ENCODE measurements at regions not wholly inside any gene's neighbourhood (a gene's known extent, or its start where the extent isn't known, plus 50 kb on each side); places are given as distances from the start of the nearest gene placed in this dataset.

DNA sequence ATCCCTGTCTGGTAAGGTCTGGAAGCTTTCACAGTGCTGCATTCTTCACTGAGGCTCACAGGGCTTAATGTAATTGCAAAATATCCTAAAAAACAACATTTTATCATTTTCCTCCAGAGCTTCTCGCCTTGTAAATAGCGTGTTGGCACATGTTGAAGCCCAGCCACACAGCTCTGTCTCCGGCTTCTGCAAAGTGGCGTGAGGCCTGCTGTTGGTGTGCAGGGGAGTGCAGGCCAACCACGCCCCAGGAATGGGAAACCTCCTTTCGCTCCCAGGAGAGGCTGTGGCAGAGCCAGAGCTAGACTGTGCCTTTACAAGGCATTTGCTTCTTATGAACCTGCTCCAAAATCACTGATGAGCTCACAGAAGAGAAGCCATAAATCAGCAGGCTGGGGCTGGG is 248.2 kb upstream of the MAF start:
- CTCF ChIA-PET = no interaction called here
- no peak overlapping the region for H3K4me3 Mint-ChIP-seq
- H3K36me3 Mint-ChIP-seq (ENCODE audit: low read depth) = no peaks in the 10 kb centered on the region
- DNase-seq = no peak
- TF ChIP-seq, protein P1, sequence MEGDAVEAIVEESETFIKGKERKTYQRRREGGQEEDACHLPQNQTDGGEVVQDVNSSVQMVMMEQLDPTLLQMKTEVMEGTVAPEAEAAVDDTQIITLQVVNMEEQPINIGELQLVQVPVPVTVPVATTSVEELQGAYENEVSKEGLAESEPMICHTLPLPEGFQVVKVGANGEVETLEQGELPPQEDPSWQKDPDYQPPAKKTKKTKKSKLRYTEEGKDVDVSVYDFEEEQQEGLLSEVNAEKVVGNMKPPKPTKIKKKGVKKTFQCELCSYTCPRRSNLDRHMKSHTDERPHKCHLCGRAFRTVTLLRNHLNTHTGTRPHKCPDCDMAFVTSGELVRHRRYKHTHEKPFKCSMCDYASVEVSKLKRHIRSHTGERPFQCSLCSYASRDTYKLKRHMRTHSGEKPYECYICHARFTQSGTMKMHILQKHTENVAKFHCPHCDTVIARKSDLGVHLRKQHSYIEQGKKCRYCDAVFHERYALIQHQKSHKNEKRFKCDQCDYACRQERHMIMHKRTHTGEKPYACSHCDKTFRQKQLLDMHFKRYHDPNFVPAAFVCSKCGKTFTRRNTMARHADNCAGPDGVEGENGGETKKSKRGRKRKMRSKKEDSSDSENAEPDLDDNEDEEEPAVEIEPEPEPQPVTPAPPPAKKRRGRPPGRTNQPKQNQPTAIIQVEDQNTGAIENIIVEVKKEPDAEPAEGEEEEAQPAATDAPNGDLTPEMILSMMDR (IDR thresholded peaks at IDR 0.05) = no peak
- POLR2A ChIA-PET = no interaction called here
- no peak for ATAC-seq (ENCODE audit: low read depth)
- H3K9me3 Mint-ChIP-seq = peaks cover 7% of the 10 kb centered on the region
- peaks cover 5% of the 10 kb centered on the region for H3K4me1 Mint-ChIP-seq
- peaks cover 1% of the 10 kb centered on the region for H3K27me3 Mint-ChIP-seq
- H3K27ac Mint-ChIP-seq = no peak overlapping the region
- intact Hi-C loops (cut with micrococcal nuclease) = no loop called here

DNA sequence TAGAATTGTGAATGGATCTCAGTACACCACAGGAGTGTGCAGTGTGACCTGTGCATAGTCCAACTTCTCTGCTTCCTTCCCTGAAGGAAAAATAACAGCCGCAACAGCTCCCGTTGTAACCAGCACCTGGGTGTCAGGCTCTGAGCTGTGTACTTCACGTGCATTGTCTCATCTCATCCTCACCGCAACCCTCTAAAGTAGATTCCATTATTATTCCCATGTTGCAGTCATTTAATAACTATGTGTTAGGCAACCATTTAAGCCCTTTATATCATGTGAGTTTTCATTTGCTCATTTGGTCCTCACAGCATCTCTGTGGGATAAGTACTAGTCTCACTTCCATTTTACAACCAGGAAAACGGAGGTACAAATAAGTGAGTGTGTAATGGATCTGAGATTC is 247.0 kb upstream of the MAF start:
- intact Hi-C loops (cut with micrococcal nuclease) = no loop called here
- ATAC-seq (ENCODE audit: low read depth) (no peak), DNase-seq (no peak)
- H3K4me1 Mint-ChIP-seq = peaks cover 5% of the 10 kb centered on the region
- H3K9me3 Mint-ChIP-seq = peaks cover under 1% of the 10 kb centered on the region
- H3K36me3 Mint-ChIP-seq (ENCODE audit: low read depth) = no peaks in the 10 kb centered on the region
- TF ChIP-seq, protein P1 (IDR thresholded peaks at IDR 0.05) = no peak
- no peak overlapping the region for H3K4me3 Mint-ChIP-seq
- CTCF ChIA-PET = no interaction called here
- H3K27me3 Mint-ChIP-seq = peaks cover 2% of the 10 kb centered on the region
- no peak overlapping the region for H3K27ac Mint-ChIP-seq
- POLR2A ChIA-PET = no interaction called here

DNA sequence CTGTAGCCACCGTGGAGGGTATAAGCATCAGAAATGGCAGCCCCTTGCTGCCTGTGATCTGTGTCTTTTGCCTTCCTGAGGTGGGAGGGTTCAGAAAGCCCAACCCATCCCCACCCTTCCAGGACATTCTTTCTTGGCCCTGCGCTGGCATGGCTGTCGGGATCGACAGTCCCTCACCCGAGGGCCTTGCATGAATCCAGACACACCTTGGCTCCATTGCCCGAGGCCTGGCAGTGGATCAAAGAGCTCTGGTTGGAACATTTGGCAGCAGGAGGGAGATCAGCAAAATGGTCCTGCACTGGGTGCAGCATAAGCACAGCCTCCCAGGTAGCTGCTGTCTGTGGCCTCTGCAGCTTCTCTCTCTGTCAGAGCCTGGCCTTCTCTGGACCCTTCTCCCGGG is 246.6 kb upstream of the MAF start:
- ChIA-PET POLR2A (no interaction called here), CTCF (no interaction called here)
- intact Hi-C loops (cut with micrococcal nuclease) = no loop called here
- Mint-ChIP-seq H3K27me3 (peaks cover 5% of the 10 kb centered on the region), H3K36me3 (ENCODE audit: low read depth) (no peaks in the 10 kb centered on the region), H3K4me3 (no peak overlapping the region), H3K9me3 (no peaks in the 10 kb centered on the region), H3K27ac (no peak overlapping the region), H3K4me1 (peaks cover 5% of the 10 kb centered on the region)
- no peak for ATAC-seq (ENCODE audit: low read depth)
- TF ChIP-seq, protein P1 (IDR thresholded peaks at IDR 0.05) = no peak
- no peak for DNase-seq

GRCh38 chr16:79845734-79846135 is 245.2 kb upstream of the MAF start:
- TF ChIP-seq, protein P1 (IDR thresholded peaks at IDR 0.05) = no peak
- DNase-seq (no peak), ATAC-seq (ENCODE audit: low read depth) (no peak)
- Mint-ChIP-seq H3K36me3 (ENCODE audit: low read depth) (no peaks in the 10 kb centered on the region), H3K27ac (no peak overlapping the region), H3K27me3 (peaks cover 10% of the 10 kb centered on the region), H3K4me1 (peaks cover 5% of the 10 kb centered on the region), H3K9me3 (no peaks in the 10 kb centered on the region), H3K4me3 (no peak overlapping the region)
- ChIA-PET CTCF (no interaction called here), POLR2A (no interaction called here)
- intact Hi-C loops (cut with micrococcal nuclease) = no loop called here

- Mint-ChIP-seq H3K27ac (no peak overlapping the region), H3K4me1 (peaks cover 5% of the 10 kb centered on the region), H3K27me3 (peaks cover 10% of the 10 kb centered on the region), H3K4me3 (no peak overlapping the region), H3K9me3 (no peaks in the 10 kb centered on the region), H3K36me3 (ENCODE audit: low read depth) (no peaks in the 10 kb centered on the region)
- DNase-seq (no peak), ATAC-seq (ENCODE audit: low read depth) (no peak)
- TF ChIP-seq, protein P1 (IDR thresholded peaks at IDR 0.05) = no peak
- intact Hi-C loops (cut with micrococcal nuclease) = no loop called here
- ChIA-PET CTCF (no interaction called here), POLR2A (no interaction called here)
These were observed 244.6 kb upstream of the MAF start for GRCh38 chr16:79845033-79845733.
